H1 (cell line): ENCODE measurements at regions not wholly inside any gene's neighbourhood (a gene's known extent, or its start where the extent isn't known, plus 50 kb on each side); places are given as distances from the start of the nearest gene placed in this dataset.
"Not testable (repeated sequence)": the region's sequence is repeated elsewhere in the genome, so short reads cannot be mapped to it uniquely, and the experiment has no call there.

Source experiments
- BACH1 ChIP-seq: IDR thresholded peaks from 2 replicates; pipeline ENCODE4 v1.6.1; 2012; ENCODE audit warnings: low read length, improper control_type of control experiment
- BCL11A ChIP-seq, 2 experiments: IDR thresholded peaks; one replicate each; pipeline ENCODE4 v1.6.1; 2011; ENCODE audit warnings: low read depth in 2 of 2, low read length in 2 of 2, mild to moderate bottlenecking in 2 of 2
- CTCF ChIP-seq, 3 experiments: IDR thresholded peaks; 1 replicate in 2 of 3; 2 replicates in 1 of 3; pipeline versions ENCODE4 v1.5.1 to v1.6.1; 2011; ENCODE audit warnings: low read length in 3 of 3, mild to moderate bottlenecking in 3 of 3, inconsistent platforms in 2 of 3, low read depth in 1 of 3, moderate library complexity in 1 of 3; ENCODE audit not compliant: insufficient read depth in 1 of 3; ENCODE audit errors: control extremely low read depth in 1 of 3
- EP300 ChIP-seq, 2 experiments: IDR thresholded peaks; 1 replicate in 1 of 2; 2 replicates in 1 of 2; pipeline ENCODE4 v1.6.1; 2011 to 2012; ENCODE audit warnings: low read depth in 2 of 2, low read length in 2 of 2, mild to moderate bottlenecking in 2 of 2, borderline replicate concordance in 1 of 2, inconsistent platforms in 1 of 2, moderate library complexity in 1 of 2
- GTF2F1 ChIP-seq: IDR thresholded peaks from 2 replicates; pipeline ENCODE4 v1.6.1; 2012; ENCODE audit warnings: low read depth, low read length, improper control_type of control experiment, borderline replicate concordance
- JUN ChIP-seq: IDR thresholded peaks from 2 replicates; pipeline ENCODE4 v1.6.1; 2011; ENCODE audit warnings: low read depth, mild to moderate bottlenecking, improper control_type of control experiment, low read length
- POLR2A ChIP-seq, 2 experiments: IDR thresholded peaks; 1 replicate in 1 of 2; 2 replicates in 1 of 2; pipeline ENCODE4 v1.6.1; 2011; ENCODE audit warnings: low read depth in 2 of 2, low read length in 2 of 2, mild to moderate bottlenecking in 2 of 2; ENCODE audit errors: control extremely low read depth in 1 of 2
- RFX5 ChIP-seq: IDR thresholded peaks from 2 replicates; pipeline ENCODE4 v1.6.1; 2011; ENCODE audit warnings: low read depth, low read length, improper control_type of control experiment, borderline replicate concordance
- SAP30 ChIP-seq: fragments of 300-600 bp; sonication (generic); IDR thresholded peaks from 2 replicates; pipeline ENCODE4 v1.7.1; 2012; ENCODE audit warnings: low read length, moderate library complexity, mild to moderate bottlenecking, inconsistent platforms; ENCODE audit not compliant: insufficient read depth, insufficient replicate concordance
- USF2 ChIP-seq: IDR thresholded peaks from 2 replicates; pipeline ENCODE4 v1.6.1; 2011; ENCODE audit warnings: low read length, improper control_type of control experiment

GRCh38 chr16:26631365-26631764, 435.4 kb upstream of the C16orf82 start:
- not testable (repeated sequence) for TF ChIP-seq CTCF (IDR thresholded peaks at IDR 0.05; ENCODE audit: control extremely low read depth in 1 of 3, insufficient read depth in 1 of 3, low read depth in 1 of 3, low read length in 3 of 3); JUN; BACH1; RFX5; EP300 (IDR thresholded peaks at IDR 0.05; ENCODE audit: borderline replicate concordance in 1 of 2, low read depth in 2 of 2, low read length in 2 of 2); POLR2A (IDR thresholded peaks at IDR 0.05; ENCODE audit: control extremely low read depth in 1 of 2, low read depth in 2 of 2, low read length in 2 of 2); GTF2F1; BCL11A (IDR thresholded peaks at IDR 0.05; ENCODE audit: low read depth in 2 of 2, low read length in 2 of 2); USF2; SAP30
